Neural progenitor cell (in vitro differentiated cells): ENCODE measurements at regions not wholly inside any gene's neighbourhood (a gene's known extent, or its start where the extent isn't known, plus 50 kb on each side); places are given as distances from the start of the nearest gene placed in this dataset.

Experiments
- EZH2 ChIP-seq: fragments of 200-600 bp; sonication (generic); IDR thresholded peaks from 2 replicates; pipeline ENCODE4 v1.6.1; 2017; ENCODE audit warnings: antibody characterized with exemption, mild to moderate bottlenecking, moderate library complexity
- EZH2phosphoT487 ChIP-seq: fragments of 200-600 bp; sonication (generic); IDR thresholded peaks from 2 replicates; pipeline ENCODE4 v1.6.1; 2017; ENCODE audit warnings: antibody characterized with exemption
- TF ChIP-seq, protein P1 (sequence below): fragments of 200-600 bp; sonication (generic); IDR thresholded peaks from 2 replicates; pipeline ENCODE4 v1.5.1; 2017; ENCODE audit warnings: antibody characterized with exemption, mild to moderate bottlenecking

DNA sequence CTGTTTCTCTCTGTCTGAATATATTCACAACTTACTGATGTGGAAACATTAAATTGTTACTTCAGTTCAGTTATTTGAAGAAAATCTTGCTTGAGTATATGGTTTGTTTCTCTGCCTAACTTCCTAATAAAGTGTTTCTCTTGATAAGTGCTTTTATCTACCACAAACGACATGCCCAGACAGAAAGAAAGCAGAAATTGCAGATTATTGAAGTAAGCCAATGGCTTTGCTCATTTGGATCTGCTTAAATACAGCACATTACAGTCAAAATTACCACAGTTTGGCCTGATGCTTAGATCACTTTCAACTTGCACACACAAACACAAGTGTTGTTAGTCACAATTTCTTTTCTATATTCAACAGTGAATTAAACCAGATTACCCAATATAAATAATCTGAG, 68.0 kb downstream of the ATOH1 start:
- TF ChIP-seq, protein P1, sequence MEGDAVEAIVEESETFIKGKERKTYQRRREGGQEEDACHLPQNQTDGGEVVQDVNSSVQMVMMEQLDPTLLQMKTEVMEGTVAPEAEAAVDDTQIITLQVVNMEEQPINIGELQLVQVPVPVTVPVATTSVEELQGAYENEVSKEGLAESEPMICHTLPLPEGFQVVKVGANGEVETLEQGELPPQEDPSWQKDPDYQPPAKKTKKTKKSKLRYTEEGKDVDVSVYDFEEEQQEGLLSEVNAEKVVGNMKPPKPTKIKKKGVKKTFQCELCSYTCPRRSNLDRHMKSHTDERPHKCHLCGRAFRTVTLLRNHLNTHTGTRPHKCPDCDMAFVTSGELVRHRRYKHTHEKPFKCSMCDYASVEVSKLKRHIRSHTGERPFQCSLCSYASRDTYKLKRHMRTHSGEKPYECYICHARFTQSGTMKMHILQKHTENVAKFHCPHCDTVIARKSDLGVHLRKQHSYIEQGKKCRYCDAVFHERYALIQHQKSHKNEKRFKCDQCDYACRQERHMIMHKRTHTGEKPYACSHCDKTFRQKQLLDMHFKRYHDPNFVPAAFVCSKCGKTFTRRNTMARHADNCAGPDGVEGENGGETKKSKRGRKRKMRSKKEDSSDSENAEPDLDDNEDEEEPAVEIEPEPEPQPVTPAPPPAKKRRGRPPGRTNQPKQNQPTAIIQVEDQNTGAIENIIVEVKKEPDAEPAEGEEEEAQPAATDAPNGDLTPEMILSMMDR: no peak
- TF ChIP-seq EZH2 (no peak), EZH2phosphoT487 (no peak)
